Esophagus squamous epithelium (tissue), 5 donors: ENCODE measurements at regions not wholly inside any gene's neighbourhood (a gene's known extent, or its start where the extent isn't known, plus 50 kb on each side); places are given as distances from the start of the nearest gene placed in this dataset.

Source experiments
- DNase-seq: peaks from one replicate; lab custom pipeline; 2025; lab: John Stamatoyannopoulos, UW
- H3K27ac ChIP-seq, 4 donors: fragments of 200-600 bp; sonication (generic); one replicate each; pipeline ENCODE4 v1.5.1; 2016 to 2019; ENCODE audit warnings: mild to moderate bottlenecking in 1 of 4
- H3K27me3 ChIP-seq, 4 donors: fragments of 200-600 bp; sonication (generic); 1 replicate in 3 of 4; 2 replicates in 1 of 4; pipeline versions ENCODE4 v1.5.1 to v1.6.0; 2017 to 2021; ENCODE audit warnings: antibody characterized with exemption in 1 of 4
- H3K36me3 ChIP-seq, 3 donors: fragments of 200-600 bp; sonication (generic); one replicate each; pipeline ENCODE4 v1.5.1; 2016 to 2019
- H3K4me1 ChIP-seq, 3 donors: fragments of 200-600 bp; sonication (generic); one replicate each; pipeline ENCODE4 v1.5.1; 2017 to 2019
- H3K4me3 ChIP-seq, 4 donors: fragments of 200-600 bp; sonication (generic); 1 replicate in 3 of 4; 2 replicates in 1 of 4; pipeline ENCODE4 v1.5.1; 2016 to 2019; ENCODE audit warnings: mild to moderate bottlenecking in 2 of 4, moderate library complexity in 1 of 4
- H3K9me3 ChIP-seq, 3 donors: fragments of 200-600 bp; sonication (generic); one replicate each; pipeline ENCODE4 v1.5.1; 2016 to 2019
- CTCF ChIP-seq, 6 experiments: fragments of 450-650 bp in 4 of 6; fragments of 200-600 bp in 2 of 6; sonication (generic) in 2 of 6; IDR thresholded peaks; one replicate each; pipeline ENCODE4 v1.5.1; 2016 to 2019; ENCODE audit warnings: antibody characterized with exemption in 6 of 6, mild to moderate bottlenecking in 4 of 6, moderate library complexity in 4 of 6
- POLR2A ChIP-seq, 4 donors: fragments of 450-650 bp; IDR thresholded peaks; one replicate each; pipeline ENCODE4 v1.6.1; 2017; ENCODE audit warnings: antibody characterized with exemption in 4 of 4, mild to moderate bottlenecking in 4 of 4, moderate library complexity in 3 of 4
- WGBS, 2 donors: methylation state at CpG; one replicate each; pipeline ENCODE4 v1.1.5; 2018; 5-methylcytosine and 5-hydroxymethylcytosine counted together
- intact Hi-C: fragments of 100-400 bp; cut with DNase I; formaldehyde crosslinking; loops from one replicate; pipeline ENCODE4 v1.15.0; 2022
- donor health status: DM: yes; HTN: yes; CAD: no.

GRCh38 chr20:6941571-6941970, 174.1 kb downstream of the BMP2 start:
- DNase-seq, result no peak
- no peaks in the 10 kb centered on the region for H3K36me3 ChIP-seq
- no peak overlapping the region for H3K27ac ChIP-seq
- TF ChIP-seq CTCF (IDR thresholded peaks at IDR 0.05) (no peak), POLR2A (IDR thresholded peaks at IDR 0.05) (no peak)
- H3K4me1 ChIP-seq, result no peaks in the 10 kb centered on the region
- no peaks in the 10 kb centered on the region for H3K9me3 ChIP-seq
- H3K27me3 ChIP-seq, result no peaks in the 10 kb centered on the region
- H3K4me3 ChIP-seq, result no peak overlapping the region
- intact Hi-C loops, result no loop called here
- WGBS, 2 donors, result 96 to 100% methylated on average over 2 of the region's 2 CpGs

- H3K9me3 ChIP-seq, result no peaks in the 10 kb centered on the region
- TF ChIP-seq POLR2A (IDR thresholded peaks at IDR 0.05), result no peak
- TF ChIP-seq CTCF (IDR thresholded peaks at IDR 0.05), result no peak
- H3K4me3 ChIP-seq, result no peak overlapping the region
- H3K27me3 ChIP-seq, result no peaks in the 10 kb centered on the region
- H3K36me3 ChIP-seq, result no peaks in the 10 kb centered on the region
- H3K27ac ChIP-seq, result no peak overlapping the region
- intact Hi-C loops, result no loop called here
- 49 to 57% methylated on average over 3 of the region's 3 CpGs for WGBS, 2 donors
- H3K4me1 ChIP-seq, result no peaks in the 10 kb centered on the region
- DNase-seq, result no peak
These were observed 174.8 kb downstream of the BMP2 start for GRCh38 chr20:6942266-6942665.

GRCh38 chr20:6944292-6944691, 176.8 kb downstream of the BMP2 start:
- Histone ChIP-seq H3K27me3 (no peaks in the 10 kb centered on the region), H3K27ac (no peak overlapping the region), H3K4me3 (no peak overlapping the region), H3K4me1 (no peaks in the 10 kb centered on the region), H3K9me3 (no peaks in the 10 kb centered on the region), H3K36me3 (no peaks in the 10 kb centered on the region)
- intact Hi-C loops, result no loop called here
- no peak for DNase-seq
- no peak for TF ChIP-seq CTCF (IDR thresholded peaks at IDR 0.05)
- TF ChIP-seq POLR2A (IDR thresholded peaks at IDR 0.05), result no peak
- WGBS, 2 donors, result 84 to 86% methylated on average over 4 of the region's 4 CpGs

GRCh38 chr20:6953611-6954010, 186.1 kb downstream of the BMP2 start:
- no peaks in the 10 kb centered on the region for H3K4me1 ChIP-seq
- no peak overlapping the region for H3K27ac ChIP-seq
- DNase-seq, result no peak
- intact Hi-C loops, result no loop called here
- no peak for TF ChIP-seq POLR2A (IDR thresholded peaks at IDR 0.05)
- TF ChIP-seq CTCF (IDR thresholded peaks at IDR 0.05), result no peak
- H3K36me3 ChIP-seq, result no peaks in the 10 kb centered on the region
- WGBS, 2 donors, result 60 to 67% methylated on average over 1 of the region's 1 CpG
- peaks cover 0 to 6% (median 0%) of the 10 kb centered on the region in 3 donors for H3K9me3 ChIP-seq
- no peaks in the 10 kb centered on the region for H3K27me3 ChIP-seq
- H3K4me3 ChIP-seq, result no peak overlapping the region

GRCh38 chr20:6954219-6954618, 186.7 kb downstream of the BMP2 start:
- WGBS, 2 donors, result 62 to 73% methylated on average over 2 of the region's 2 CpGs
- H3K4me1 ChIP-seq, result no peaks in the 10 kb centered on the region
- DNase-seq, result no peak
- H3K9me3 ChIP-seq, result peaks cover 0 to 6% (median 0%) of the 10 kb centered on the region in 3 donors
- H3K27ac ChIP-seq, result no peak overlapping the region
- TF ChIP-seq POLR2A (IDR thresholded peaks at IDR 0.05) (no peak), CTCF (IDR thresholded peaks at IDR 0.05) (no peak)
- no peak overlapping the region for H3K4me3 ChIP-seq
- no peaks in the 10 kb centered on the region for H3K36me3 ChIP-seq
- H3K27me3 ChIP-seq, result no peaks in the 10 kb centered on the region
- intact Hi-C loops, result no loop called here
